DMS114 treated with DMSO at 0.1 percent for 48 hours (cell line): ENCODE measurements at regions not wholly inside any gene's neighbourhood (a gene's known extent, or its start where the extent isn't known, plus 50 kb on each side); places are given as distances from the start of the nearest gene placed in this dataset.

Experiments
- DNase-seq: peaks from one replicate; lab custom pipeline; 2025; ENCODE audit not compliant: unreplicated experiment; lab: John Stamatoyannopoulos, UW

DNA sequence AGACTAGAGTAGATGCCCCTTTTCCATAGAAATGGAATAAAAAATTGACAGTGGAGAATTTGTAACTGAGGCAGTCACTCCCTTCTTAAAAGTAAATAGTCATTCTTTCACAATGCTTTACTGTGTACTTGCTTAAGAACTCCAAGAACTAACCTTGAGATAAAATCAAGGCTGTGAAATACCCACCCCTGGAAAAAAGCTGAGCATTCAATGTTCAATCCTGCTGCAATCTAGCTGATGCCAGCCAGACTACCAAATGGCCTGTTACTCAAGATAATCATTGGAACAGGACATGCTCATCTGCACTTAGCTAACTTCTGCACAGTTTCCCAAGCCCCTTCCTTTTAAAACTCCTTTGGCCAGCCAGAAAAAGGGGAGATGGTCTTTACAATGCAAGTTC, 367.4 kb upstream of the GULP1 start:
- no peak for DNase-seq

DNA sequence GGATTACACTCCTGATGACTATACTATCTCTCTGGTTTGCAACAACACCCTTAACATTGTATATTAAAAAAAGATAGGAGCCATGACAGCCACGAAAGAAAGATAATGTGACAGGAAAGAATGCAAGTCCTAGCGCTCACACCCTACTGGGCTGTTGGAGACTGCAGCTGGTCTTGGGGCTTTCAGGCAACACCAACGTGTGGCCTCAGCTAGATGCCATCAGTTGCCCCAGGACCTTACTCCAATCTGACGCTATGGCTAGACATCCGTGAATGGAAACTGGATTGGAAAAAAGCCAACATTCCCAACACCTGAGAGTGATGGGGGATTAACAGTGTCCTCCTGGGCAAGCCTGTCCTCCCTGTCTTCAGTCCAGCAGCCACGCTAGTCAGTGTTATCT, 357.4 kb upstream of the GULP1 start:
- DNase-seq = no peak

DNA sequence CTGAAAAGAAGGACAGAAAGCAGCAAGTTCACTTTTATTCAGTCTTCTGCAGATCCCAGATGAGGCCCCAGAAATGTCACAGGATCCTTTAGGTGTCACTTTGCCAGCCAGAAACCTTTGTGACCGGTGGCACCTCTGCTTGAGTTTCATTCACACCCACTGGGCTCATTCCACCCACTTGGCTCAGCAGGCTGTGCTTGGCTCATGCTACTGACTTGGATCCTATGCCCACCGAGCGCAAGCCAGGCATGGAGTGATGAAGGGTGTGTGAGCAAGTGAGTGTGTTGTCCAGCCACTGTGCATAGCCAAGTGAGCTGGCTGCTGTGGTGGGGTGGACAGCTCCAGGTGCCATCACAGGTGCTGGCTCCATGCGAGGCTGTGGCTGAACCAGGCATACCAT, 357.0 kb upstream of the GULP1 start:
- DNase-seq = no peak

DNA sequence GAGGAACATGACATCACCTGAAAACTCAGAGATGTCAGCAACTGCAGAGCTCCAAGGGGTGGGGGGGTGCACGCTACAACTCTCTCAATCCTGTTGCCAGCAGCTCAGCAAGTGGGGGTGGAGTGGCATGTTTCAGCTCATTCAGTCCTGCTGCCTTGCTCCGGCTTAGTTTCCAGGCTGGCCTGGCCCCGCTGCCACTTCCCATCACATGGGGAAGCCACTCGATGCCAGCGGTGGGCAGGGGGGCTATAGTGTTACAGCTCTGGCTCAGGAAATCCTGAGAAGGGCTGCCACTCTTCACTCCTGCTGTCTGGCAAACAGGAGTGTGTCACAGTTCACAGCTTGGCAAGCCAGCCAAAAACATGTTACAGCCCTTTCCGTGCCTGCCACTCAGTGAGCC, 356.5 kb upstream of the GULP1 start:
- DNase-seq = no peak

DNA sequence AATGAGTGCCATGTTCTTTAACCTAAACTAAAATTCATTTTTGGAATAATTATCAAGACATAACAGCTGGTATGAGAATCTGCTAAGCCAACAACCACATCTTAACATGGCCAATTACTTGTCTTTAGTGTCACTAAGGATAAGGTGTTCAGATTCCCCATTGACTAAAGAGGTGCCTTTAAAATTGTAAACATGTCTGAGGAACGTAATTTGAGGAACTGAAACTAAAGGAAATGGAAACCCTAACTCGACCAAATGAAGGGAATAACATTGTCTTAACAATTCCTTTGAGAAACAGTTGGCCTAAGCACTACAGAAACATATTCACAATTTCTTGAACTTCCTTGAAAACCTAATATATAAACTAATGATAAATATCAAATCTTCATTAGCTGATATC, 355.4 kb upstream of the GULP1 start:
- no peak for DNase-seq

DNA sequence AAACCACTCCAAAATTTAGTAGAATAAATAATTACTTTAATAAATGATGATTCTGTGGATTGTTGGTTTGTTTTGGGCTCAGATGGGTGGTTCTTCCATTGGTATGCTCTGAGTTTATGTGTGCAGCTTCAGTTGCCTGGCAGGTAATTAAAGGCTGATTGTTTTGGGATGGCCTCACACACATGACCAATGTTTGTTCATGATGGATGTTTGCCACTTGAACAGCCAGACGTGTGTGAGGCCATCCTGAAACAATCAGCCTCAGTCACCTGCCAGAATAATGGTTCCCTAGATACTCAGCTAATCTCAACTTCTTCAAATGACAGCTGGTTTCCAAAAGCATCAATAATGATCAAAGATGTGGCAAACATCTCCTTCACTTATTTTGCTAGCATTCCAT, 352.5 kb upstream of the GULP1 start:
- no peak for DNase-seq

DNA sequence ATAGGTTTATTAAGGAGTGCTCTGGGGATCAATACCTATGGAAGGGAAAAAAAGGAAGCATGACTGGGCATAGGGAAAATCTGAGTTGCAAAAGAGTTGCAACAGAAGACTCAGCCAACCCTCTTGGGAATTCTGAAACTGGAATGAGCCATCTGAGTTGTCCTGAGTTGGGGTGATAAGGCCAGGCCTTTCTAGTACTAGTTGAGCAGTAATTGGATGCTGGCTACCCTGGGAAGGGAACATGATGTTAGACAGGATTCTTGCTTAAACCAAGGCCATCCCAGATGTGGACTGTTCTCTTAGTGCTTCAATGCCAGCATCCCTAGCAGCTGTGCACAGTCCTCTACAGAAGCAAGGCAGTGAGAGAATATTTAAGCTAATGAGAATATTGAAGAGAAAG, 348.8 kb upstream of the GULP1 start:
- no peak for DNase-seq

DNA sequence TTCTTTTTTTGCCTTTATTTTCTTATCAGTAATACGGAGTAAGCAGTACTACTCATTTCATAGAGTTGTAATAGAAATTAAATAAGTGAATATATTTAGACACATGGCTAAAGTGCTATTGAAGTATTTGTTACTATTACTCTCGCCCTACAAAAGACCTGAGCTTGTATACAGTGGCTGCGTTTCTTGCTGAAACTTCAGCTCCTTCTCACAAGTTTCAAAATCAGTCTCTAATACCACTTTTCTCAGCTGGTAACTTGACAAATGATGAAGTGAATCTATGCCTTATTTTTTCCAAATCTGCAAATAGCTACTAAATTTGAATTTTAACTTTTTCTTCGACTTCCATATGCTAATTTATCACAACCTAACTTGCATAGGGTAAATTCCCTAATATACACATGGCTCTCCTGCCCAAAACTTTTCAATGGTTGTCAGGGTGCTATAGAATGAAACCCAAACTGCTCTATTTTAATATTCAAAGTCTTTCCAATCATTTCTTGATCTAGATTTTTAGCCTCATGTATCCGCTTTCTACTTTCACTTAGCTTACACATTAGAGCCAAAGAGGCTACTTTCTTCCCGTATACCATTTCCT, 347.8 kb upstream of the GULP1 start:
- DNase-seq = no peak

DNA sequence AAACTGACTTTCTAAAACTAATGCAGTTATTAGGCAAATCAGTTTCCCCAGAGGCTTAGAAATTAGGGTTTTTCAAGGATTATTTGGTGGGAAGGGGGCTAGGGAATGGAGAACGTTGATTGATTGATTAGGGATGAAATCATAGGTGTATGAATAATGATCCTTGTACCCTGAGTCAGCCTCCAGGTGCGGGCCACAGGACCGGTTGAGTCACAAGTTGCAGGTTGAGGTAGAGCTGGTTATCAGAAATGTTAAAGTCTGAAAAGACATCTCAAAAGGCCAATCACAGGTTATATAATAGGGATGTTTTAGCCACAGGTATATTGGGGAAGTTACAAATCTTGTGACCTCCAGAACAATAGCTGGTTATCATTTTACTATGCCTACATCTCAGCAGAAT, 341.8 kb upstream of the GULP1 start:
- DNase-seq = no peak

DNA sequence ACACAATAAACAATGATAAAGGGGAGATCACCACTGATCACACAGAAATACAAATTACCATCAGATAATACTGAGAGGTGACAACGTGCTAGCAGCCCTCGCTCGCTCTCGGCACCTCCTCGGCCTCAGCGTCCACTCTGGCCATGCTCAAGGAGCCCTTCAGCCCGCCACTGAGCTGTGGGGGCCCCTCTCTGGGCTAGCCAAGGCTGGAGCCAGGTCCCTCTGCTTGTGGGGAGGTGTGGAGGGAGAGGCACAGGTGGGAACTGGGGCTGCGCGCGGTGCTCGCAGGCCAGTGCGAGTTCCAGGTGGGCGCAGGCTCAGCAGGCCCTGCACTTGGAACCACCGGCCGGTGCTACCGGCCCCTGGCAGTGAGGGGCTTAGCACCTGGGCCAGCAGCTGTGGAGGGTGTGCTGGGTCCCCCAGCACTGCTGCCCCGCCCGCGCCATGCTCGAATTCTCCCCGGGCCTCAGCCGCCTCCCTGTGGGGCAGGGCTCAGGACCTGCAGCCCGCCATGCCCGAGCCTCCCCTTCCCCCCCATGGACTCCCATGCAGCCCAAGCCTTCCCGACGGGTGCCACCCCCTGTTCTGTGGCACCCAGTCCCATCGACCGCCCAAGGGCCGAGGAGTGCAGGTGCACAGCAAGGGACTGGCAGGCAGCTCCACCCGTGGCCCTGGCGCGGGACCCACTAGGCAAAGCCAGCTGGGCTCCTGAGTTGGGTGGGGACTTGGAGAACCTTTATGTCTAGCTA, 340.0 kb upstream of the GULP1 start:
- no peak for DNase-seq

DNA sequence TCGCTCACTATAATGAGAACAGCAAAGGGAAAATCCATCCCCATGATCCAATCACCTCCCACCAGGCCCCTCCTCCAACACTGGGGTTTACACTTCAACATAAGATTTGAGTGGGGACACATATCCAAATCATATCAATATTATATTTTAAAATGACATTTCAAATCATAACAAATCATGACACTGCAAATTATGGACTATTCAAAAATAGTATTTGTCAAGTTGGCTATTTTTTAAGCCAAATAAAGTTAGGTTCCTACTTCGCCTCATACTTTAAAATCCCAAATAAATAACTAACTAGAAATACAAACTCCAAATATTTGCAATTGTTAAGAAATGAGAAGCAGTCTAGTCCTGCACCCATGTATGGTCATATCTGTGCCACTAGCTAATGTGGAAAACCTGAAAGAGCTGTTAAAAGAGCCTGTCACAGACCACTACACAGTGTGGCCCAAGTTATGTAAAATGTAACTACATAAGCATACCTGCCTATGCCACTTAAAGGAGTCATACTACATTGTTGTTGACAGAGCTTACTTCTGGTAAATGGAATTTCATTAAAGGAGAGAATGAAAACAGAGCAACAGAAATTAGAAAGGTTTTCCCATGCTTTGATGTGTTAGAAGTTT, 334.7 kb upstream of the GULP1 start:
- no peak for DNase-seq

DNA sequence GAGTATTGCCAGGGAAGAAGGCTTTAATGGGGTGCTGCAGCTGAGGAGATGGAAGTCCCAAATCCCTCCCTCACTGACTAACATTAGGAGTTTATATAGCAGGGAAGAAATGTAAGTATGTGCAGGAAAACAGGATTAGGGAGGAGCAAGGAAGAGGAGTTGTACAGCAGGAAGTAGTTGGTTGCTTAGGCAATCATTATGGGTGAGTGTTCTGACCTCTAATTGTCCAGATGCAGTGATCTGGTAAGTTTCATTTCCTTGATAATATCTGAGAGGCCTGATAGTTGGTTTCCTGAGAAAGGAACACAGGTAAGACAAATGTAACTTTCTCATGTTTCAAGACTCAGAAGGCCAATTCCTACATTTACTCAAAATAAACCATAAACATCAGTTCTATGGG, 331.9 kb upstream of the GULP1 start:
- no peak for DNase-seq

DNA sequence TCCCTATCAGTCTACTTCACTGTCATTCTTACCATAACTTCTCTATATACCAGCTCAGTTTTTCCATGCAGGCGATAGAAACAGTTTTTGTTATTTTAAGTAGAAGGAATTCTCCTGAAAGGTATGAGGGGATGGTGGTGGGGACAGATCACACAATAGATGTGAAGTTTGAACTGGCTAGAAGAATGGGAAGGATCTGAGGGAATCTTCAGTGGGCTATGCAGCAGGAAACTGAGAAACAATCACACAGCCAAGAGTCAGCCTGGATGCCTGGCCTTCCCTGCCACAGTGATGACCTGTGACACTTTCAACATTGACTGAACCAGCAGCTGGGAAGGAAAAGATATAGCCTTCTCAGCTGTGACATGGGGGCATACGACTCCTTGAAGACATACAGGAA, 329.1 kb upstream of the GULP1 start:
- DNase-seq = no peak

DNA sequence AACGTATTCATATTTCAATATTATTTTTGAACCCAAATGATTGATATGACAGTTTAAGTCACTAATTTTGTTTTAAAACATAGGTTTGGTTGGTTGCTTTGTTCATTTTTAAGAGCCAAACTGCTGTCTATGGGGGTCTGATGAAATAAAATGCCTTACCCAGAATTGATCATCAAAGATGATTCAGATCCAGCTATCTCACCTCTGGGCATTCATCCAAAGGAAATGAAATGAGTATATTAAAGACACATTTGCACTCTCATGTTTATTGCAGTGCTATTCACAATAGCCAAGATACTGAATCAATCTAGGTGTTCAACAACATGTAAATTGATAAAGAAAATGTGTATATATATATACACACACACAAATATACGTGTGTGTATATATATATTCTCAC, 326.9 kb upstream of the GULP1 start:
- DNase-seq = no peak

DNA sequence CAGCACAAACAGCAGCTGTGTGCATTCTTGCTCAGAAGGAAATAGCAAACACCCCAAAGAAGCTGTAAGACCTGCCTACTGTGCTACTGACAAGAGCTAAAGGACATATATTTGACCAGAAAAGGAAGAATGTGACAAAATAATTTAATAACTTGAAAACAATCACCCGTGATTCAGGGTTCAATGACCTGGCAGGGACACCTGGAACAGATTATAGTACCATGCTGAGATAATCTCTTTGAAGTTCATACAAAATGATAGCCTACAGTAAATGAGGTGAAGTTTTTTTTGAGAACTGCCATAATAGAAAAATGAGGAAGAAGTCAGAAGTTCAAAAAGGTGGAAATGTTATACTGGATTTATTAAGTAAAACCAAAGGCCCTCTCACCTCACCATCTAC, 324.8 kb upstream of the GULP1 start:
- no peak for DNase-seq

DNA sequence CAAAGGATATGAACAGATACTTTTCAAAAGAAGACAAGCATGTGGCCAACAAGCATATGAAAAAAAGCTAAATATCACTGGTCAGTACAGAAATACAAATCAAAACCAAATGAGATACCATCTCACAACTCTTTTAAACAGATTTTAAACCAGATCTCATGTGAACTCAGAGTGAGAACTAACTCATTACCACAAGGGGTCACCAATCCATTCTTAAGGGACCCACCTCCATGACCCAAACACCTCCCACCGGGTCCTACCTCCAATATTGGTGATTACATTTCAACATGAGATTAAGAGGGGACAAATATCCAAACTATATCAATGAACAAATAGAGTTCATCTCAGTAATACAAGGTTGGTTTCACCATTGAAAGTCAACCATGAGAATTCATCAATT, 319.8 kb upstream of the GULP1 start:
- DNase-seq = no peak

DNA sequence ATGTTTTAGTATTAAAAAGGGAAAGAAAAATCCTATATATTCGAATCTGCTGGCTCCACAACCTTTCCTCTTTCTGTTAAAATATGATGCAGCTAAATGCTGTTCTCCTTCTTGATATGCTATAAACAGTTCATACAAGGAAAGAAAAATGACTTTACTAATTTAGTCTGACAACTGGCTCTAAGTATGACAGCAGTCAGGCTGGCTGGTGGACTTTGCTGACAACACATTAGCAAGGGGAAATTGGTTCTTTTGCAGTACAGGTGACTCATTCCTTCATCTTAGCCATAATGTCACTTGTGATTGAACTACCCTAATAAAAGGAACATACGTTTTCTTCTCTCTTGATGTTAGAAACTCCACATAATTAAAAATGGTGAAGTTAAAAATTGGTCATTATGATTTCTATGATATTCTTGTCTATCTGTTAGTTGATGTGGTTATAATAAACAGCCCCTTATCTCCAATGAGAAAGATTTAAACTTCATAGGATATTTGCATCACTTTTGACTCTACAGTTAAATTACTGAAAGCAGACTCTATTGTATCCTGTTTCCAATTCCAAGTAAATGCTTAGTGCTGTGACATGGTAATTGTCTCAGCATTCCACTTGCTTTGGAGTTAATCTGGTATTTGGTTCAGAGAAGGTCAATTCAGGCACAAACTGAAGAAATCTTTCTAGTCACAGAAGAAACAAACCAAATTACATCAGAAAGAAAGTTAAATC, 315.3 kb upstream of the GULP1 start:
- no peak for DNase-seq

DNA sequence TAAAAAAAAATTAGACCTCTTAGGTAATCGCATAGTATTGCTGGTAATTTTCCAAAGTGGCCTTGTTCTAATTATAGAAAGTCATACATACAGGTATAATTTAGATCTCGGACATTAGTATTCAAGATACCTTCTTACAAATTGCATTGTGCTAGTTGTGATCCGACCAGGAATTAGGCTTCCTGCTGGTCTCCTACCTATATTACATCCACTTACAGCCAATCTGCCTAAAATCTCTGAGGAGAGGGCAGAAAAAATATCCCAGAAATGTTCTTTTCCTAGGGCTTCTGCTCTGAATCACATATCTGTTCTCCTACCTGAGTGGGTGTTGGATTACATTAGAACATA, 314.7 kb upstream of the GULP1 start:
- DNase-seq = no peak

DNA sequence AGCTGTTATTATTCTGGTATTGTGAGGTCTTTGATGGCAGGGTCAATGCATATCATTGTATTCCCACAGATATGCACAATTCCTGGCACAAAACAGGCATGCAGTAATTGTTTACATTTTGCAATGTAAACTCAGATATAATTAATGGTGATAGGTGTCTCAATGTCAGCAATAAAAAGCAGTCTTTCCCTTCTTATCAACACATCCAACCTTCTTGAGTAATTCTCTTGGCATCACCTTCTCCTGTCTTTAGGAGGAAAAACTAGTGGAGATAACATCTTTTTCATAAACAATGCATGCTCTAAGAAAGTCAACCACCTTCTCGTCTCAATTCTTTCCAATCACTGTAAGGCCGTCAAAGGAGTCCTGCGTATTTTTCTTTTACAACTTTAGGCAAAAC, 313.3 kb upstream of the GULP1 start:
- no peak for DNase-seq

DNA sequence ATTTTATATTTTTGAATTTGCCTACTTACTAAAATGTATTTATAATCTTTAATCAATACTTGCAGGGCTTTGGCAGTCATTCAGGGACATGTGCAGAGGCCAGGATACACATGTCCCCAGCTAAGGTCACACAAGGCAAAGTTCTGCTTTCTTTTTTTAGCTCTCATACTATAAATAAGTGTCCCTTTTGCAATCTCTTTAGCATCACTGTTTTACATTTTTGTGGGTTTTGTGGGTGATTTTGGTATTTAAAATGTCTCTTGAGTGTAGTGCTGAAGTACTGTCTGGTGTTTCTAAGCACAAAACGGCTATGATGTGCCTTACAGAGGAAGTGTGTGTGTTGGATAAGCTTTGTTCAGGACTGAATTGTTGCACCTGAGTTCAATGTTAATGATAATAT, 309.0 kb upstream of the GULP1 start:
- DNase-seq = no peak

DNA sequence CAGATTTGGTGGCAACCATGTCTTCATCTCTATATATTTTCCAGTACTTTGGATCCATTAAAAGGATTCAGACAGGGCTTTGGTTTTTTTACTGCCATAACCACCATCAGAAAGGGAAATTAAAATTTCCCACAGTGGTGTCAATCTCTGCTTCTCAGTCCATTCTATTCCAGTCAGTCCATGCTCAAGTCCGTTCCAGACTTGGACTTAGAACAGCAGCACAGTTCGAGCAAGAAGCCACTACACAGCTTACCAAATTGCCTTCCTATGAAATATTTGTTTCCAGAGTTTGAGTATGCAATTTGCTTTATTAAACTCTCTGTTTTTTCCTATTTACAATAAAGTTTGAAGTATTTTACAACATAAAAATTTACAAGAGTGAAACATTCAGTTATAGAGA, 306.5 kb upstream of the GULP1 start:
- no peak for DNase-seq

DNA sequence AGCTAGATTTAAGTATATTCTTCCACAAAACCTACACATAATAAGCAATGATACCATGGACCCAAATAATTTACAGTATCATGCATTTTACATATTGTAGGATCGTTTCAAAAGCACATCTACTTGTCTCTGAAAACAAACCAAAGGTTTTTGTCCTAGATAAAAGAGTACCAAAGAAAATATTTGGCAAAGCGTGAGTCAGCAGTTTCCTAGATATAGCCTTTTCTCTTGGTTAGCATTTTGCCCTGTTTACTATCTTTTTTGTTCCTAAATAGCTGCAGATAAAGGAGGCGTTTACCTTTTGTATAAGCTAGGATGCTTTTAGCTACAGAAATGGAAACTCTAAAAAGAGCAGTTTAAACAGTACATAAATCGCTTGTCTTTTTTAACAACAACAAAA, 305.8 kb upstream of the GULP1 start:
- DNase-seq = no peak
